Tibial nerve (tissue), 4 donors: ENCODE measurements at regions not wholly inside any gene's neighbourhood (a gene's known extent, or its start where the extent isn't known, plus 50 kb on each side); places are given as distances from the start of the nearest gene placed in this dataset.
"Not testable (repeated sequence)": the region's sequence is repeated elsewhere in the genome, so short reads cannot be mapped to it uniquely, and the experiment has no call there.

Source experiments
- DNase-seq, 2 donors: peaks; one replicate each; pipeline ENCODE4 v3.0.0-alpha.2; 2019; ENCODE audit warnings: low spot score in 2 of 2
- H3K27ac ChIP-seq, 4 donors: fragments of 200-600 bp; sonication (generic) in 3 of 4; one replicate each; pipeline ENCODE4 v1.5.1; 2017 to 2019; ENCODE audit warnings: mild to moderate bottlenecking in 1 of 4
- H3K27me3 ChIP-seq, 2 donors: fragments of 200-600 bp; sonication (generic) in 1 of 2; one replicate each; pipeline versions ENCODE4 v1.5.1 to v1.6.0; 2017 to 2019
- H3K36me3 ChIP-seq, 3 donors: fragments of 200-600 bp; sonication (generic); one replicate each; pipeline ENCODE4 v1.5.1; 2018 to 2019
- H3K4me1 ChIP-seq, 4 donors: fragments of 200-600 bp; sonication (generic) in 3 of 4; one replicate each; pipeline ENCODE4 v1.5.1; 2017 to 2019
- H3K4me3 ChIP-seq, 4 donors: fragments of 200-600 bp; sonication (generic) in 3 of 4; one replicate each; pipeline ENCODE4 v1.5.1; 2017 to 2019; ENCODE audit warnings: mild to moderate bottlenecking in 1 of 4, moderate library complexity in 1 of 4
- H3K9me3 ChIP-seq, 4 donors: fragments of 200-600 bp; sonication (generic) in 3 of 4; one replicate each; pipeline ENCODE4 v1.5.1; 2017 to 2019
- CTCF ChIP-seq, 5 experiments: fragments of 200-600 bp in 3 of 5; fragments of 450-650 bp in 2 of 5; sonication (generic) in 3 of 5; IDR thresholded peaks; one replicate each; pipeline ENCODE4 v1.5.1; 2016 to 2019; ENCODE audit warnings: antibody characterized with exemption in 5 of 5, mild to moderate bottlenecking in 3 of 5, moderate library complexity in 2 of 5
- EP300 ChIP-seq, 2 donors: sonication (generic); formaldehyde crosslinking; IDR thresholded peaks; one replicate each; pipeline ENCODE4 v1.6.1; 2017; ENCODE audit warnings: antibody characterized with exemption in 2 of 2, mild to moderate bottlenecking in 1 of 2
- POLR2A ChIP-seq, 2 donors: fragments of 450-650 bp; IDR thresholded peaks; one replicate each; pipeline ENCODE4 v1.6.1; 2017; ENCODE audit warnings: antibody characterized with exemption in 2 of 2, mild to moderate bottlenecking in 2 of 2, moderate library complexity in 2 of 2
- WGBS, 2 donors: methylation state at CpG; one replicate each; pipeline ENCODE4 v1.1.5; 2018; 5-methylcytosine and 5-hydroxymethylcytosine counted together

GRCh38 chr4:95761426-95761825 lies 78.5 kb upstream of the PDHA2 start:
- Histone ChIP-seq H3K9me3 (peaks cover 0 to 6% (median 0%) of the 10 kb centered on the region in 4 donors), H3K27ac (no peak overlapping the region), H3K4me3 (no peak overlapping the region), H3K27me3 (no peaks in the 10 kb centered on the region), H3K36me3 (no peaks in the 10 kb centered on the region), H3K4me1 (no peaks in the 10 kb centered on the region)
- WGBS, 2 donors = 51 to 70% methylated on average over 1 of the region's 1 CpG
- no peak for DNase-seq
- TF ChIP-seq POLR2A (IDR thresholded peaks at IDR 0.05) (no peak), EP300 (IDR thresholded peaks at IDR 0.05) (no peak), CTCF (IDR thresholded peaks at IDR 0.05) (no peak)

GRCh38 chr4:95760646-95761045 lies 79.2 kb upstream of the PDHA2 start:
- not testable (repeated sequence) for H3K27me3 ChIP-seq, H3K36me3 ChIP-seq, DNase-seq, H3K27ac ChIP-seq, H3K4me3 ChIP-seq, H3K9me3 ChIP-seq, H3K4me1 ChIP-seq
- 17 to 36% methylated on average over 1 of the region's 1 CpG for WGBS, 2 donors

- Histone ChIP-seq H3K9me3 (peaks cover 0 to 6% (median 0%) of the 10 kb centered on the region in 4 donors), H3K27ac (no peak overlapping the region), H3K4me1 (no peaks in the 10 kb centered on the region), H3K4me3 (no peak overlapping the region), H3K27me3 (no peaks in the 10 kb centered on the region), H3K36me3 (no peaks in the 10 kb centered on the region)
- TF ChIP-seq EP300 (IDR thresholded peaks at IDR 0.05) (no peak), CTCF (IDR thresholded peaks at IDR 0.05) (no peak), POLR2A (IDR thresholded peaks at IDR 0.05) (no peak)
- DNase-seq = no peak
Measured at GRCh38 chr4:95758001-95758400, 81.9 kb upstream of the PDHA2 start.

GRCh38 chr4:95754667-95755066 lies 85.2 kb upstream of the PDHA2 start:
- Histone ChIP-seq H3K27me3 (no peaks in the 10 kb centered on the region), H3K4me3 (no peak overlapping the region), H3K27ac (no peak overlapping the region), H3K9me3 (no peaks in the 10 kb centered on the region), H3K36me3 (no peaks in the 10 kb centered on the region), H3K4me1 (no peaks in the 10 kb centered on the region)
- no peak for DNase-seq
- no peak for TF ChIP-seq POLR2A (IDR thresholded peaks at IDR 0.05)
- WGBS, 2 donors = 86 to 88% methylated on average over 2 of the region's 2 CpGs

- Histone ChIP-seq H3K4me1 (no peaks in the 10 kb centered on the region), H3K4me3 (no peak overlapping the region), H3K27ac (no peak overlapping the region), H3K27me3 (no peaks in the 10 kb centered on the region), H3K36me3 (no peaks in the 10 kb centered on the region), H3K9me3 (peaks cover 0 to 4% (median 0%) of the 10 kb centered on the region in 4 donors)
- DNase-seq = no peak
- no peak for TF ChIP-seq POLR2A (IDR thresholded peaks at IDR 0.05)
- TF ChIP-seq EP300 (IDR thresholded peaks at IDR 0.05) = no peak
- no peak for TF ChIP-seq CTCF (IDR thresholded peaks at IDR 0.05)
- 88 to 89% methylated on average over 3 of the region's 3 CpGs for WGBS, 2 donors
Measured at GRCh38 chr4:95749204-95749603, 90.7 kb upstream of the PDHA2 start.

GRCh38 chr4:95742872-95743271 lies 97.0 kb upstream of the PDHA2 start:
- no peaks in the 10 kb centered on the region for H3K27me3 ChIP-seq
- H3K4me1 ChIP-seq = no peaks in the 10 kb centered on the region
- DNase-seq = no peak
- H3K4me3 ChIP-seq = no peak overlapping the region
- no peaks in the 10 kb centered on the region for H3K36me3 ChIP-seq
- TF ChIP-seq POLR2A (IDR thresholded peaks at IDR 0.05) (no peak), CTCF (IDR thresholded peaks at IDR 0.05) (no peak), EP300 (IDR thresholded peaks at IDR 0.05) (no peak)
- H3K9me3 ChIP-seq = peaks cover 0 to 9% (median 0%) of the 10 kb centered on the region in 4 donors
- H3K27ac ChIP-seq = no peak overlapping the region
